HepG2 (cell line): ENCODE measurements at regions not wholly inside any gene's neighbourhood (a gene's known extent, or its start where the extent isn't known, plus 50 kb on each side); places are given as distances from the start of the nearest gene placed in this dataset.

ENCODE experiments used
- ATAC-seq: fragments of 200-7000 bp; cut with Tn5 transposase; 3 replicates; pipeline ENCODE4 v1.9.1; 2020; ENCODE audit warnings: mild to moderate bottlenecking, moderate library complexity
- BruUV-seq: library from RNA; stranded (reverse); fragments of 400-500 nt; replicated peaks from 2 replicates; lab custom pipeline; 2021; lab: Mats Ljungman, UMichigan
- CTCF ChIA-PET: fragments of 300-600 bp; formaldehyde crosslinking; extraction: SDS; loops from one replicate; lab custom pipeline; 2021; ENCODE audit warnings: low total read pairs, inconsistent platforms, low intra/inter-chr PET ratio; lab: Yijun Ruan, JAX
- POLR2A ChIA-PET: fragments of 350-600 bp; sonication (Branson Sonifier 250); formaldehyde crosslinking; loops from one replicate; lab custom pipeline; 2020; ENCODE audit warnings: antibody characterized with exemption, inconsistent platforms; lab: Yijun Ruan, JAX
- DNase-seq: peaks from one replicate; pipeline ENCODE4 v3.0.0-alpha.2; 2015; ENCODE audit warnings: low spot score
- FAIRE-seq: peaks from 3 replicates; lab custom pipeline; 2011; peaks lifted over from hg19 to GRCh38; lab: Jason Lieb, UNC
- H2AFZ ChIP-seq: one replicate; pipeline ENCODE4 v1.6.1; 2011; ENCODE audit warnings: low read length, inconsistent platforms
- H3K27ac ChIP-seq: fragments of 300-600 bp; 3 replicates; pipeline ENCODE4 v1.8.0; 2011; ENCODE audit warnings: mixed run types, mild to moderate bottlenecking, mixed read lengths, low read length, inconsistent platforms; ENCODE audit not compliant: insufficient read depth; ENCODE audit errors: extremely low read length
- H3K27me3 ChIP-seq, 2 experiments: fragments of 200-600 bp in 1 of 2; 2 replicates in 1 of 2; 3 replicates in 1 of 2; pipeline versions ENCODE4 v1.6.0 to v1.8.0; 2011; ENCODE audit warnings: low read length in 2 of 2, mild to moderate bottlenecking in 2 of 2, moderate library complexity in 2 of 2, inconsistent platforms in 1 of 2; ENCODE audit not compliant: insufficient read depth in 2 of 2, control insufficient read depth in 1 of 2
- H3K36me3 ChIP-seq, 2 experiments: fragments of 200-600 bp in 1 of 2; replicated peaks in 1 of 2; 2 replicates in 1 of 2; 3 replicates in 1 of 2; pipeline versions ENCODE4 v1.5.1 to v1.8.0; 2011; ENCODE audit warnings: low read length in 2 of 2, inconsistent platforms in 1 of 2; ENCODE audit not compliant: insufficient read depth in 2 of 2, control insufficient read depth in 1 of 2
- H3K4me1 ChIP-seq: 2 replicates; pipeline ENCODE4 v1.5.1; 2012; ENCODE audit warnings: low read length, inconsistent platforms; ENCODE audit not compliant: insufficient read depth
- H3K4me2 ChIP-seq: 2 replicates; pipeline ENCODE4 v1.6.0; 2011; ENCODE audit warnings: low read depth, low read length, inconsistent platforms
- H3K4me3 ChIP-seq, 3 experiments: fragments of 200-600 bp in 1 of 3; sonication (generic), shearing (Covaris generic) in 1 of 3; replicated peaks in 1 of 3; 2 replicates each; pipeline ENCODE4 v1.5.1; 2011 to 2016; ENCODE audit warnings: low read length in 3 of 3, inconsistent platforms in 2 of 3, low read depth in 2 of 3, mild to moderate bottlenecking in 2 of 3, control low read depth in 1 of 3, mixed read lengths in 1 of 3; ENCODE audit not compliant: insufficient read depth in 1 of 3
- H3K79me2 ChIP-seq: one replicate; pipeline ENCODE4 v1.6.1; 2011; ENCODE audit warnings: low read length, inconsistent platforms; ENCODE audit not compliant: insufficient read depth
- H3K9ac ChIP-seq: 2 replicates; pipeline ENCODE4 v1.6.0; 2011; ENCODE audit warnings: mild to moderate bottlenecking, low read depth, low read length, inconsistent platforms; ENCODE audit not compliant: insufficient read depth
- H3K9me3 ChIP-seq: 2 replicates; pipeline ENCODE4 v1.5.1; 2012; ENCODE audit warnings: mild to moderate bottlenecking, low read length
- H4K20me1 ChIP-seq: 2 replicates; pipeline ENCODE4 v1.6.0; 2011; ENCODE audit warnings: inconsistent platforms, mild to moderate bottlenecking, low read length, moderate library complexity; ENCODE audit not compliant: insufficient read depth
- CREM ChIP-seq, 2 experiments: sonication (generic) in 1 of 2; formaldehyde crosslinking in 1 of 2; IDR thresholded peaks; 2 replicates each; pipeline versions ENCODE4 v1.4.0 to v1.6.1; 2016 to 2020; ENCODE audit warnings: antibody characterized with exemption in 1 of 2, mild to moderate bottlenecking in 1 of 2, missing genetic modification reagents in 1 of 2
- FOXP1 ChIP-seq, 2 experiments: fragments of 450-650 bp in 1 of 2; IDR thresholded peaks; 2 replicates each; pipeline ENCODE4 v1.6.1; 2017 to 2018; ENCODE audit warnings: antibody characterized with exemption in 1 of 2
- GZF1 ChIP-seq: sonication (generic); formaldehyde crosslinking; IDR thresholded peaks from 2 replicates; pipeline ENCODE4 v1.5.1; 2020; ENCODE audit warnings: mild to moderate bottlenecking, missing genetic modification reagents
- HMGA1 ChIP-seq: sonication (generic); formaldehyde crosslinking; conservative IDR thresholded peaks from 2 replicates; pipeline ENCODE4 v1.4.0; 2020; ENCODE audit warnings: missing genetic modification reagents
- IRF2 ChIP-seq: IDR thresholded peaks from 2 replicates; pipeline ENCODE4 v1.6.1; 2018; ENCODE audit warnings: missing genetic modification reagents, missing compliant biosample characterization
- JUND ChIP-seq: sonication (generic); formaldehyde crosslinking; IDR thresholded peaks from 2 replicates; pipeline ENCODE4 v1.8.0; 2022; ENCODE audit warnings: mild to moderate bottlenecking, missing genetic modification reagents
- NFE2L1 ChIP-seq: sonication (generic); formaldehyde crosslinking; IDR thresholded peaks from 2 replicates; pipeline ENCODE4 v1.4.0; 2020; ENCODE audit warnings: missing genetic modification reagents, mild to moderate bottlenecking, borderline replicate concordance
- RXRA ChIP-seq: sonication (generic); formaldehyde crosslinking; IDR thresholded peaks from 2 replicates; pipeline ENCODE4 v1.5.1; 2020; ENCODE audit warnings: missing genetic modification reagents
- RXRB ChIP-seq: IDR thresholded peaks from 2 replicates; pipeline ENCODE4 v1.6.1; 2016; ENCODE audit warnings: borderline replicate concordance, missing genetic modification reagents, missing compliant biosample characterization
- ZBTB38 ChIP-seq: sonication (generic); formaldehyde crosslinking; IDR thresholded peaks from 2 replicates; pipeline ENCODE4 v1.5.1; 2020; ENCODE audit warnings: mild to moderate bottlenecking, missing genetic modification reagents
- ZNF232 ChIP-seq: sonication (generic); formaldehyde crosslinking; IDR thresholded peaks from 2 replicates; pipeline ENCODE4 v1.4.0; 2020; ENCODE audit warnings: missing genetic modification reagents, borderline replicate concordance
- ZNF260 ChIP-seq: sonication (generic); formaldehyde crosslinking; IDR thresholded peaks from 2 replicates; pipeline ENCODE4 v1.4.0; 2020; ENCODE audit warnings: missing genetic modification reagents, low read depth, mild to moderate bottlenecking, borderline replicate concordance
- ZNF33B ChIP-seq: sonication (generic); formaldehyde crosslinking; IDR thresholded peaks from 2 replicates; pipeline ENCODE4 v1.5.1; 2020; ENCODE audit warnings: mild to moderate bottlenecking, missing genetic modification reagents
- WGBS: methylation state at CpG from one replicate; pipeline ENCODE4 v1.1.6; 2017; ENCODE audit warnings: low lambda C conversion rate; 5-methylcytosine and 5-hydroxymethylcytosine counted together
- in situ Hi-C: cut with HindIII; loops from 2 replicates; pipeline ENCODE4 v1.10.0; 2017; ENCODE audit warnings: low pct_unique_long_range_greater_than_20kb; ENCODE audit not compliant: extremely low pct_ligation_motif_present
- intact Hi-C: fragments of 100-400 bp; cut with micrococcal nuclease; formaldehyde crosslinking; loops from one replicate; pipeline ENCODE4 v1.10.0; 2022; ENCODE audit not compliant: unreplicated experiment
- TF ChIP-seq, protein P1 (sequence below): IDR thresholded peaks from 2 replicates; pipeline ENCODE4 v1.6.1; 2012; ENCODE audit warnings: inconsistent platforms
- TF ChIP-seq, protein P2 (sequence below): sonication (generic); formaldehyde crosslinking; IDR thresholded peaks from 2 replicates; pipeline ENCODE4 v1.8.0; 2022; ENCODE audit warnings: mild to moderate bottlenecking, missing genetic modification reagents, borderline replicate concordance
- TF ChIP-seq, protein P3 (sequence below): sonication (generic); formaldehyde crosslinking; IDR thresholded peaks from 2 replicates; pipeline ENCODE4 v1.4.0; 2020; ENCODE audit warnings: missing genetic modification reagents

- DNase-seq (no peak), ATAC-seq (no peak)
- H3K27me3 ChIP-seq, result no peaks in the 10 kb centered on the region
- POLR2A ChIA-PET, result no interaction called here
- H3K9ac ChIP-seq, result no peak overlapping the region
- no peaks in the 10 kb centered on the region for H4K20me1 ChIP-seq
- H3K4me2 ChIP-seq, result no peak overlapping the region
- H2AFZ ChIP-seq, result no peak overlapping the region
- no peaks in the 10 kb centered on the region for H3K36me3 ChIP-seq
- no TSS peak for BruUV-seq
- WGBS, result 0% methylated on average over 1 of the region's 2 CpGs
- no peaks in the 10 kb centered on the region for H3K4me1 ChIP-seq
- H3K4me3 ChIP-seq, result no peak overlapping the region
- H3K79me2 ChIP-seq, result no peaks in the 10 kb centered on the region
- TF ChIP-seq, protein P1, sequence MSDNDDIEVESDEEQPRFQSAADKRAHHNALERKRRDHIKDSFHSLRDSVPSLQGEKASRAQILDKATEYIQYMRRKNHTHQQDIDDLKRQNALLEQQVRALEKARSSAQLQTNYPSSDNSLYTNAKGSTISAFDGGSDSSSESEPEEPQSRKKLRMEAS, result no peak
- TF ChIP-seq NFE2L1 (CRISPR knock-in tag) (no peak), ZBTB38 (no peak), ZNF33B (CRISPR knock-in tag) (no peak), ZNF260 (CRISPR knock-in tag) (no peak), RXRB (no peak), GZF1 (CRISPR knock-in tag) (no peak), RXRA (no peak), JUND (no peak), IRF2 (no peak), FOXP1 (IDR thresholded peaks at IDR 0.05) (no peak), FOXP1 (CRISPR knock-in tag; IDR thresholded peaks at IDR 0.05) (no peak), CREM (IDR thresholded peaks at IDR 0.05) (no peak), CREM (CRISPR knock-in tag; IDR thresholded peaks at IDR 0.05) (no peak), HMGA1 (CRISPR knock-in tag) (no peak), ZNF232 (CRISPR knock-in tag) (no peak)
- TF ChIP-seq, protein P2, sequence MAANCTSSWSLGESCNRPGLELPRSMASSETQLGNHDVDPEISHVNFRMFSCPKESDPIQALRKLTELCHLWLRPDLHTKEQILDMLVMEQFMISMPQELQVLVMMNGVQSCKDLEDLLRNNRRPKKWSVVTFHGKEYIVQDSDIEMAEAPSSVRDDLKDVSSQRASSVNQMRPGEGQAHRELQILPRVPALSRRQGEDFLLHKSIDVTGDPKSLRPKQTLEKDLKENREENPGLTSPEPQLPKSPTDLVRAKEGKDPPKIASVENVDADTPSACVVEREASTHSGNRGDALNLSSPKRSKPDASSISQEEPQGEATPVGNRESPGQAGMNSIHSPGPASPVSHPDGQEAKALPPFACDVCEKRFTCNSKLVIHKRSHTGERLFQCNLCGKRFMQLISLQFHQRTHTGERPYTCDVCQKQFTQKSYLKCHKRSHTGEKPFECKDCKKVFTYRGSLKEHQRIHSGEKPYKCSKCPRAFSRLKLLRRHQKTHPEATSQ, result no peak
- TF ChIP-seq, protein P3, sequence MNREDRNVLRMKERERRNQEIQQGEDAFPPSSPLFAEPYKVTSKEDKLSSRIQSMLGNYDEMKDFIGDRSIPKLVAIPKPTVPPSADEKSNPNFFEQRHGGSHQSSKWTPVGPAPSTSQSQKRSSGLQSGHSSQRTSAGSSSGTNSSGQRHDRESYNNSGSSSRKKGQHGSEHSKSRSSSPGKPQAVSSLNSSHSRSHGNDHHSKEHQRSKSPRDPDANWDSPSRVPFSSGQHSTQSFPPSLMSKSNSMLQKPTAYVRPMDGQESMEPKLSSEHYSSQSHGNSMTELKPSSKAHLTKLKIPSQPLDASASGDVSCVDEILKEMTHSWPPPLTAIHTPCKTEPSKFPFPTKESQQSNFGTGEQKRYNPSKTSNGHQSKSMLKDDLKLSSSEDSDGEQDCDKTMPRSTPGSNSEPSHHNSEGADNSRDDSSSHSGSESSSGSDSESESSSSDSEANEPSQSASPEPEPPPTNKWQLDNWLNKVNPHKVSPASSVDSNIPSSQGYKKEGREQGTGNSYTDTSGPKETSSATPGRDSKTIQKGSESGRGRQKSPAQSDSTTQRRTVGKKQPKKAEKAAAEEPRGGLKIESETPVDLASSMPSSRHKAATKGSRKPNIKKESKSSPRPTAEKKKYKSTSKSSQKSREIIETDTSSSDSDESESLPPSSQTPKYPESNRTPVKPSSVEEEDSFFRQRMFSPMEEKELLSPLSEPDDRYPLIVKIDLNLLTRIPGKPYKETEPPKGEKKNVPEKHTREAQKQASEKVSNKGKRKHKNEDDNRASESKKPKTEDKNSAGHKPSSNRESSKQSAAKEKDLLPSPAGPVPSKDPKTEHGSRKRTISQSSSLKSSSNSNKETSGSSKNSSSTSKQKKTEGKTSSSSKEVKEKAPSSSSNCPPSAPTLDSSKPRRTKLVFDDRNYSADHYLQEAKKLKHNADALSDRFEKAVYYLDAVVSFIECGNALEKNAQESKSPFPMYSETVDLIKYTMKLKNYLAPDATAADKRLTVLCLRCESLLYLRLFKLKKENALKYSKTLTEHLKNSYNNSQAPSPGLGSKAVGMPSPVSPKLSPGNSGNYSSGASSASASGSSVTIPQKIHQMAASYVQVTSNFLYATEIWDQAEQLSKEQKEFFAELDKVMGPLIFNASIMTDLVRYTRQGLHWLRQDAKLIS, result no peak
- TF ChIP-seq, all 625 proteins: peak for 0
- in situ Hi-C loops (no loop called here), intact Hi-C loops (no loop called here)
- no peak for FAIRE-seq
- CTCF ChIA-PET, result no interaction called here
- peaks cover 33% of the 10 kb centered on the region; the same call in 1 of the 2 replicates for H3K9me3 ChIP-seq
- no peak overlapping the region for H3K27ac ChIP-seq
Observed at GRCh38 chrY:21003059-21003458, 247.2 kb downstream of the RPS4Y2 start.
